HG03565 (cell line): ENCODE measurements at regions not wholly inside any gene's neighbourhood (a gene's known extent, or its start where the extent isn't known, plus 50 kb on each side); places are given as distances from the start of the nearest gene placed in this dataset.
"Not testable (repeated sequence)": the region's sequence is repeated elsewhere in the genome, so short reads cannot be mapped to it uniquely, and the experiment has no call there.

Experiments used
- ATAC-seq: cut with Tn5 transposase; IDR thresholded peaks from one replicate; pipeline ENCODE4 v1.9.1; 2021; ENCODE audit warnings: mild to moderate bottlenecking, moderate library complexity; ENCODE audit not compliant: unreplicated experiment

DNA sequence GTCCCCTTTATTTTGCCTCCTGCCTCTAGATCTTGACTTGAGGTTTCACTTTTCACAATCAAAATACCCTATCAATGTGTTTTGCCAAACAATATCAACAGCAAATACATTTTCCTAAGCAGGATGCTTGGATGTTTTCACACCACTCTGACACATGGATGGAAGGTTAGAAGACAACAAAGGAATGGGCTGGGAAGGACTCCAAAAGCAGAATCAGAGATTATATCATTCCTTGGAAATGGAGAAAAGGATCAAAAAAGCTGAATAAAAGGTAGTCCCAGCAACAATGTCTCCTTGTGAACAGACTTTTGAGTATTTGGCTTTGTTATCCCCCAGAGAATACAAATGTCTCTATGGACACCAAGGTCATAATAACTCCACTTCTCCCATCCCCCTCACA is 170.8 kb downstream of the ETAA1 start:
- no peak for ATAC-seq

DNA sequence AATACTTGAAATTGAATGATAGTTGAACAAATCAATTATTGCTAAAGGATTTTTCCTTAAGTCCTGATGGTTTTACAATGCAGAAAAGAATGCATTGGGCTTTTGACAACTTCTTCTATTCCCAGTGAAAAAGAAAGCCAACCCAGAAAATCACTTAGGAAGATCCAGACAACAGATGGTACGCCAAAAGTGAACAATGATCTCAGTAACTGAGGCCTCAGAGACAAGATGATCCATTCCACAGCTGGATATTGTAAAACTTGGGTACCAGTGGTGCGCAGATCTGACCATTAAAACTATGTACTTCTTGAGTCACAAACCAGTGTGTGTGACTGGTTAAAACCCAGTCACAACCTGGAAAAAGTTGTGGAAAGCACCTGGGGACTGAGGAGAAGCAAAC is 173.5 kb downstream of the ETAA1 start:
- no peak for ATAC-seq

DNA sequence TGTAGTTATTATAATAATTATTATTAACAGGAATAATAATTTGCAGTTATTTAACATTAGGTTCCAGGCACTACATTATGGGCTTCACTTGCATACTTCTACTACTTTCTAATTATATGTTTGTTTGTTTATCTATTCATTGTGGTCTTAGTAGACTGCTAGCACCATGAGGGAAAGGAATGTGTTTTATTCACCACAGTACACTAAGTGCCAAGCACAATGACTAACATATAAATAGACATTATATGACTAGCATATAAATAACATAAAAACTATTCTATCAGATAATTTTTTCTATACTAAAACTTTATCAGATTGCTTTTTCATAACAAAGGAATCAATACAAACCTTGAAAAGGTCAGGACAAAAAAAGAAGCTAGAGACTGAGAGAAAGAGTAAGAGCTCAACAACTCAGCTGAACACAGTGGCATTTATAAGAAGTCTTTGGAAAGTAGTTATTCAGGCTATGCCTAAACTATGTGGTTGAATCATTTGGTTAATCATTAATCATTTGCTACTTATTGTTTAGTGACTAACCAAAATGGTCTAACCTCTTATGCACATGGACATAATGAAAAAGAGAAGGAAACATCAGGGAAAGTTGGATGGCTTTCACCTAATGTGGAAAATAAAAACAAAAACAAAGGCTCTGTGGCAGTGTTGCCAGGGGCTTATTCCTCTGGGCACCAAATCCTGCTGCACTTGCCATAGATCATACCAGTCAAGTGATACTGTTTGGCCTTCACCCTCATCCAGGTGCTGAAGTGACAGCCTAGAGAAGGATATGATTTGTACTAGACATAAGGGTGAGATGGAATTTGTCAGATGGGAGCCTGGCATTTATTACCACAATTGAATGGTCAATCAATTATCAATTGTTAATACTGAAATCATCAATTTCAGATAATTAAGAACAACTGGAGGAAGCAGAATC is 174.9 kb downstream of the ETAA1 start:
- ATAC-seq: no peak

DNA sequence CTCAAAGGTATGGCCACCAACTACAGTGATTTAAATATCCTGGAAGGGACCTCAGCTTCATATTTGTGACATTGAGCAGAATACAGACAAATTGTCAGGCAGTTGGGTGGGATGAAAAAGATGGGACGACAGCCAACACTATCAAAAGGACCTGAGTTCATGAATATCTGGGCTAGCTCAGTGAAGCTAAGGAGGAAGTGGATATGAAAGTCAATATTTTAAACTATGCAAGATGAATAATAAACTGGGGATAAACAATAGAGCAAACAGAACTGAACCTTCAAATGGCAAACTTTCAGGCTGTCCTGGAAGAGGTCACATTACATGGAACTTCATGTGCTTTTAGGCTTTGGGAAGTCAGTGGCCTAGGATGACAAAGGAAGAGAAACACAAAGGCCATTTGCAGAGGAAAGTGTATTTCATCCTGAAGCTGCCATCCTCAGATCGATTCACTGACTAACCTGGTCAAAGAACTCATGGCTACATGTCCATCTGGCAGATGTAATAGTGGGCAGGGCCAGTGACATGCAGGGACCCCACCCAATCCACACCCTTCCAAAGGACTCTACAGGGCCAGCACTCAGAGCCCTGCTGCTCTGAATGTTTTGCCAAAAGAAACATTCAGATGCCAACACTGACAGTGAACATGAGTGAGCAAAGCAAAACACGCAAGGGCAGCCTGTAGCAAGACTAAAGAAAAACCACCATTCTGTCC is 175.7 kb downstream of the ETAA1 start:
- no peak for ATAC-seq

DNA sequence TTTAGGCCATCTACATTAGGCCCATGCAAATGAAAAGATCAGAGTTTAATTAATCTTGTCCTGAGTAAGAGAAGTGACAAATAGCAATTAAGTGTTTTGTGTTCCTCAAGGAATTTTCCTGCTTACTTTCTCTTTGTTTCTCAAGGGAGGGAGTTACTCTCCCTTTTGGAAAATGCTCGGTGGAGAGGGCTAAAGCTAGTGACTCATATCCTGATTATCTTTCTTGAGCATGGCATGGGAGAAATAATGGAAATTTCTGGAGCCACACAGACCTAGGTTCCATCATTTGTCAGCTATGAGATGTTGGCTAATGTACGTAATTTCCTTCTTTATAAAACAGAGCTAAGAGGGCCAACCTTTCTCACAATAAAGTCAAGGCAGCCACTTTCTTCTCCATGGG is 177.1 kb downstream of the ETAA1 start:
- no peak for ATAC-seq

DNA sequence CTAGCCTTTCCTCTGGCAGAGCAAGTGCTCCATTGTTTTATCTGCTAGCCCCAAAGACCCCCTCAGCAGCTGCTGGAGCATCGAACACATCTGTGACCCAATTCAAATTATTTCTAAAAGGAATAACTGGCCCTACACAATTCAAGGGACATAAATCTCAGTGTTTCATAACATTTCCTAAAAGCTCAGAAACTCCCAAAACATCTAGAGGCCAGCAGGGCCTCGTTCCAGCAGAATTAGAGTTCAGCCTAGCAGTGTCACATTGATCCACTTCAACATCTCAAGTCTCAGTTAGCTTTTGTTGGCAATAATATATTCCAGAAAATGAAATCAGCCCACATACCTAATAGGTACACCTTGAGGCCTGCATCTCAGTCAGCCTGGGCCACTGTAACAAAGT is 179.1 kb downstream of the ETAA1 start:
- no peak for ATAC-seq

DNA sequence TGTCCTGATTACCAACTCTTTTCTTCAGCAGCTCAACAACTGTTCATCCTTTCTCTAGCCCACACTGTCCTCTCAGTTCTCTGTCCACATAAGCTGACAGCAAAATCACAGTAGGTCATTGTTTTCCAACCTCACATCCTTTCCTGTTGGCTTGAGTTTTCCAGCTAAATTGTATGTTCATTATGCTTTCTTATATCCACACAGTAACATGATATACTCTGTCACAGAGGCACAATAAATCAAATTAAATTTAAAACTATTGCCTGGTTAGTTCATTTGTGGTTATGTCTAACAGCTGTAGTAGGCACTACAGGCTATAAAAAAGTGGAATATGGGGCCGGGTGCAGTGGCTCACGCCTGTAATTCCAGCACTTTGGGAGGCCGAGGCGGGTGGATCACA is 179.9 kb downstream of the ETAA1 start:
- ATAC-seq: no peak

DNA sequence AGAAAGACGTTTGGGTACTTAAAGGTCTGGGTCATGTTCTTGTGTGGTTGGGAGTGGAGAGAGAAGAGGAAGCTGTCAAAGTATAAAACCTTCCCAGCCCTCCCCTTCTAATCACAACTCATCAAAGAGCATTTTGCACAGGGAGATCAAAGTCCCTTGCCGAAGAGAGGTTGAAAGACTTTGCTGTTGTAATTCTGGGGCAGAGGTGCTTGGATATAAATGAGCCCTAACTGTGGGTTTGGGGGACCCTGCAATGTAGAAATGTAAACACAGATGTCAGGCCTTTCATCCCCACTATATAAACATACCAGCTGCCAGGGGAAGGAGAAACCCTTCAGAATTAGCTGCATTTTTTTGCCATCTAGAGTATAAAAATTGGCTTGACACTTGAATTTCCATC is 182.1 kb downstream of the ETAA1 start:
- no peak for ATAC-seq

DNA sequence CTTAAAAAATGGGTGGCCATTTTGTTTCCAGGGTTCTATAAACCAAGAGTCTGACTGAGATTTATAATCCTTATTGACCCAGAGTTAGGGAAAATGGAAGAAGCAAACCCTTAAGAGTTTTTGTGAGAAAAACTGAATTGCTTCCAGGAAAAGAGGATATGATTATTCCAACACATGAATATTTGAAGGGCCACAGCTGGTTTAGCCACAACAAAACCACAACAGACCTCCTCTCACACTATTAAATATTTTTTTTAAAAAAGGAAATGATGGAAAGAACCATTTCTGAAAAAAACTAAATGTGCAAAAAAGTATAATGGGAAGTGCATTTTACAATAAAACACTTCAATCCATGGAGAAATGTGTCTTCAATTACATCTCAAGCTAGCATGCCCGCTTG is 182.7 kb downstream of the ETAA1 start:
- no peak for ATAC-seq

DNA sequence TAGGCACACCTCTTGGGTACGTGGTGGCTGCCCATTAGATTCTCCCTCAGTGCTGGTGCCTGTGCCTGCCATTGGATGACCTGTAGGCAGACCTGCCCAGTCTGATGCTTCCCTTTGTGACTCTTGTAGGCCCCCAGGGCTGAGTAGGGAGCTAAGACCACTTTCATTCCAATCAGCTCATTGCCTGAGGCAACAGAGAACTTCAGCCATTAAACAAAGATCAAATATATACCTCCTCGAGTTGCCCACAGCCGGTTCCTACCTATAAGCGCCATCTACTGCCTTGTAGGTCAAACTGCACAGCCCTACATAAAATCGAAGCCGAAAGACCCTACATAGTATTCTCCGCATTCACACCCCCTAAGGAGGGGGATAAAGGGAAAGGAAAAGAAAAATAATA is 184.6 kb downstream of the ETAA1 start:
- ATAC-seq: no peak

DNA sequence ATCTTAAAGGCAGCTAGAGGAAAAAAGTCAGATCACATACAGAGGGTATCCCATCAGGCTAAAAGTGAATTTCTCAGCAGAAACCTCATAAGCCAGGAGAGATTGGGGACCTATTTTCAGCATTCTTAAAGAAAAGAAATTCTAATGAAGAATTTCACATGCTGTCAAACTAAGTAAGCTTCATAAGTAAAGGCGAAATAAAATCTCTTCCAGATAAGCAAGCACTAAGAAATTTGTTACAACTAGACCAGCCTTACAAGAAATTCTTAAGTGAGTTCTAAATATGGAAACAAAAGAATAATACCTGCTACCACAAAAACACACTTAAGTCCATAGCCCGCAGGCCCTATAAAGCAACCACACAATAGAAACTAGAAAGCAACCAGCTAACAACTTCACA is 186.1 kb downstream of the ETAA1 start:
- no peak for ATAC-seq

DNA sequence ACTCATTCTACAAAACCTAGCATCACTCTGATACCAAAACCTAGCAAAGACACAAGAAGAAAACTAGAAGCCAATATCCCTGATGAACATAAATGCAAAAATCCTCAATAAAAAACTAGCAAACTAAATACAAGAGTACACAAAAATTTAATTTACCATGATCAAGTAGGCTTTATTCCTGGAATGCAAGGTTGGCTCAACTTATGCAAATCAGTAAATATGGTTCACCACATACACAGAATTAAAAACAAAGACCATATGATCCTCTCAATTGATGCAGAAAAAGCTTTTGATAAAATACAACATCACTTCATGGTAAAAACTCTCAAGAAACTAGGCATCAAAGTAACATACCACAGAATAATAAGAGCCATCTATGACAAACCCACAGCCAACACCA is 188.3 kb downstream of the ETAA1 start:
- no peak for ATAC-seq

DNA sequence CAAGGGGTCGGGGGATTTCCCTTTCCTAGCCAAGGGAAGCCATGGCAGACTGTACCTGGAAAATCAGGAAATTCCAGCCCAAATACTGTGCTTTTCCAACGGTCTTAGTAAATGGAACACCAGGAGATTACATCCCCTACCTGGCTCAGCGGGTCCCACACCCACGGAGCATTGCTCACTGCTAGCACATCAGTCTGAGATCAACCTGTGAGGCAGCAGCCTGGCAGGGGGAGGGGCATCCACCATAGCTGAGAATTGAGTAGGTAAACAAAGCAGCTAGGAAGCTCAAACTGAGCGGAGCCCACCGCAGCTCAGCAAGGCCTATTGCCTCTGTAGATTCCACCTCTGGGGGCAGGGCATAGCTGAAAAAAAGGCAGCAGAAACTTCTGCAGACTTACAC is 192.0 kb downstream of the ETAA1 start:
- ATAC-seq: not testable (repeated sequence)

DNA sequence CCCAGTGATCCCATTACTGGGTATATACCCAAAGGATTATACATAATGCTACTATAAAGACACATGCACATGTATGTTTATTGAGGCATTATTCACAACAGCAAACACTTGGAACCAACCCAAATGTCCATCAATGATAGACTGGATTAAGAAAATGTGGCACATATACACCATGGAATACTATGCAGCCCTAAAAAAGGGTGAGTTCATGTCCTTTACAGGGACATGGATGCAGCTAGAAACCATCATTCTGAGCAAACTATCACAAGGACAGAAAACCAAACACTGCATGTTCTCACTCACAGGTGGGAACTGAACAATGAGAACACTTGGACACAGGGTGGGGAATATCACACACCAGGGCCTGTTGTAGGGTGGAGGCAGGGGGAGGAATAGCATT is 197.4 kb downstream of the ETAA1 start:
- not testable (repeated sequence) for ATAC-seq

DNA sequence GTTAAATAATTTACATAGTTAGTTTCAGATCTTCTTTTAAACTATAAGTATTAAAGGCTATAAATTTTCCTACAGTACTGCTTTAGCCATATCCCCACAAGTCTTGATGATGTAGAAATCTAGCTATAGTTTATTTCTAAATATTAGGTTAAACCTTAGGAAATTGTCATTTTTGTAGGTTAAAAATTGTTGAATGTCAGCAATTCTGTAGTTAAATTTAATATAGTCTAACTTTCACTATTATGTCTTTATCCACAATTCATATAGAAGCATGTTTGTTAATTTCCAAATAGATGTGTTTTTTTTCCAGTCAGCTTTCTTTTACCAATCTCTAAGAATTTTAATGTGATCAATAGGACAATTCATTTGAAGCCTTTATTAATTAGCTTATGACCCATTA is 199.7 kb downstream of the ETAA1 start:
- ATAC-seq: no peak

DNA sequence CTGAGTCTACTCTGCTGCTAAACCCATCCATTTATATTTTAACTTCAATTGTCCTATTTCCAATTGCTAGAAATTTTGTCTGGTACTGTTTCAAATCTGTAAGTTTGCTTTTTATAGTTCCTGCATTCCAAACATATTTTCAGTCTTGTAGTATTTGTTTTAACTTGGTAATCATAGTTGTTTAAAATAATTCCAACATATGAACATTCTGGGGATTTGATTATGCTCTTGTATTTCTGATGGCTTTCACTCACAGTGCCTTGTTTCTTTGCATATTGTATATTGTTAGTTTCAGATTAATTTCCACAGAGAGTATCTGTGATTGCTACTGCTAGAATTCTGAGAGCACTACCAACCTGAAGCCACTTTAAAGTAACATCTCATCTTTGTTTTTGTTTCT is 202.4 kb downstream of the ETAA1 start:
- no peak for ATAC-seq

DNA sequence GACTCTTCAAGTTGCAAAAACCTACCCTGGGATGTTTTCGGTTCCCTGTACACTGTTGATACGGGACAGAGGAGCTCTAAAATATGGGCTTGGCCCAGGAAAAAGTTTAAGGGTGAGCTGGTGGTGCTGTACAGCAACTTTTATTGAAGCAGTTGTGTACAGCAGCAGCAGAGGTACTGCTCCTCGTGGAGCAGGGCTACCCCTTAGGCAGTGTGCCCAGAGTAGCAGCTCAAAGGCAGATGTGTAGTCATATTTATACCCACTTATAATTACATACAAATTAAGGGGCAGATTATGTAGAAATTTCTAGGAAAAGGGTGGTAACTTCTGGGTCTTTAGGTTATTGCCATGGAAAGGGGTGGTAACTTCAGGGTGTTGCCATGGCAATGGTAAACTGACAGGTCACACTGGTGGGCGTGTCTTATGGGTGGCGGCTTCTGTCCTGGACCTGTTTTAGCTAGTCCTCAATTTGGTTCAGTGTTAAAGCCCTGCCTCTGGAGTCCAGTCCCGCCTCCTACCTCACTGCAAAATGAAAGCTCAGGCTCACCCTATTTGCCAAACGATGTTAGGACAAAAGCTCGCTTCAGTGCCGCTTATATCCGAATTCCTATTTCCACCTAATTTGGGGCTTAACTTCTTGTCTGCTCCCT is 203.2 kb downstream of the ETAA1 start:
- no peak for ATAC-seq

DNA sequence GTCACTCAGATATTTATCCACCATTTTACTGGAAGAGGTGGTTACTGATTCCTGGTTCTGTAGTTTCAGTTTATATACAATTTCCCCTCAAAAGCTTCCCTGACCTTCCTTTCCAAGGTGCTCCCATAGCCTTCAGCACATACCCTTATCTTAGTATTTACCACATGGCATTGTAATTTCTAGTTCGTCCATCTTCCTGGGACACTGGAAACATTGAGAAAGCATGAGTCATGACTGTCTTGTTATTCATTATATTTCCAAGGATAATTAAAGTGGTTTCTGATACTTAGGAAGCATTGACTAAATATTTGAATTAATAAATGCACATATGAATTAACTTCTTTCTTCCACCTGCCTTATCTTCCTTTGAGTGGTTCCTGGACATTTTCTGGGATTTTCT is 203.8 kb downstream of the ETAA1 start:
- ATAC-seq: no peak

DNA sequence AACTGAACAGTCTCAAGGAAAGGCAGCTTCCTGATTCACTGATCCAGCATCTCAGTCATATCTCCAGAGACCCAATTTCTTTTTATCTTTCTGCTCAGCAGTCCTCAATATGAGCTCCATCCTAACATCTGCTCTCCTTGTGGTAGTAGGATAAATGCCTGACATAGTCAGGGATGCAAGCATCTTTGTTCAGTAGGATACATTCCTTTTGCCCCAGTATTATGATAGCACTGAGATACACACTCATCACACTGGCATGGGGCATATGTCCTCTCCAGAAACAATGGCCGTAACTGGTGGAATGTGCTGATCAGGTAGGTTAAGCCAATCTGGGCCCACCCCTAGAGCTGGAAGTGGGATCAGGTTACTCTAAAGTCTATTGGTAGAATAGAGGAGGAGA is 207.2 kb downstream of the ETAA1 start:
- no peak for ATAC-seq

DNA sequence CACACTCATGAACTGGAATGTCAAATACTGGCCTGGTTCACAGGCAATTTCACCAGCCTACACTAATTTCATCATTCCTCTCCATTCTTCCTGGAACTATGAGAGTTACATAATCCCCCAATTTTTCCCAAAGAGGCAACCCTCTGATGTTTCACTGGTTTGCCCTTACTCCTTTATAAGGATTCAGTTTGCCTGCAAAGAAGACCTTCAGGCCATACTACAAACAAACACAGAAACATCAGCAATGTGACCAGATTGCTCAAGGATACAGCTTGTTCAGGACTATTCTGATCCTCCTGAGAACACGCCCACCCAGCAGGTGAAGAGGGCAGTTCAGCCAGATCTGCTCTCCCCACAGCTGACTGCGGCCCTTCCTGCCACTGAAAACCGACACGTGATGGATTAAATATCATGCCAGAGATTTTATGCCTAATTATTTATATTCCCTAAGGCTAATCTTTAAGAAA is 215.5 kb downstream of the ETAA1 start:
- no peak for ATAC-seq

DNA sequence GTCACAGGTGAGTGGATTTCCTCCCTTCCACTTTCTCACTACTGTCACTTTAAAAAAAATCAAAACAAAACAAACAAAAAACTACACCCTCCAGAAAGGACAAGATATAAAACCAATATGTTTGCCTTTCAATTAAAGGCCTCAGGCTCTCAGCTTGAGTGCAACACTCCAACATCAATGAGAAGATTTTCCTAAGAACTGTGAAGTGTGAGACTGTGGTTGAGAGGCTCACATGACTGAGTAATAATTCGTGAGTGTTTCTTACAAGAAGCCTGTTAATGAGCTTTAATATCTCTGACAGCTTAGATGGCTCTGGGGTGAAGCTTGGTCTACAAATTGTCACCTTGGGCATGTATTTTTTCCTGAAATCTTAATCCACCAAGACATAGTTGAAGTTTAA is 216.1 kb downstream of the ETAA1 start:
- ATAC-seq: no peak

DNA sequence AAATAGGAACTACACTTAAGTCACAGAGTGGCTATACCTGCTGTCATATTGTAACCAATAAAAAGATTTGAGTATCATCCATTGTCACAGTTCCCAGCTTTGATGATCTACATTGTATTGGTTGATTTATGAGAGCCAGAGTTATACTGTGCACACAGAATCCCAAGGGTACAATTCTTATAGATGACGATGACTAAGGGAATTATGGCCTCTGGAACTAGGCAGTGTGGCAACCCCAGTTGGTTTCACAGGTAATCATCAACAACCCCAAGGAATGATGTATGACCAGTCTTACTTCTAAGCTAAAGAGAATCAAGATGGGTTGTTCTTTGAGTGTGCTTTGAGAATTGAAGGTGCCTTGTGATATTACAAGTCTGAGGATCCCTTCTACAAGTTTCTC is 217.3 kb downstream of the ETAA1 start:
- no peak for ATAC-seq
